H1 (cell line): ENCODE measurements at regions not wholly inside any gene's neighbourhood (a gene's known extent, or its start where the extent isn't known, plus 50 kb on each side); places are given as distances from the start of the nearest gene placed in this dataset.

Experiments
- CTCF ChIA-PET: fragments of 300-600 bp; sonication (Branson Sonifier 250); formaldehyde crosslinking; loops from one replicate; lab custom pipeline; 2021; ENCODE audit not compliant: partially characterized antibody; lab: Charles Lee
- POLR2A ChIA-PET: fragments of 300-600 bp; sonication (Branson Sonifier 250); formaldehyde crosslinking; loops from one replicate; lab custom pipeline; 2021; ENCODE audit warnings: inconsistent platforms; ENCODE audit not compliant: partially characterized antibody; lab: Charles Lee
- DNase-seq, 2 experiments: peaks; one replicate each; pipeline versions ENCODE4 v3.0.0 to v3.0.0-alpha.2; 2010 to 2022; ENCODE audit warnings: low spot score in 2 of 2, low read depth in 1 of 2, mixed read lengths in 1 of 2
- FAIRE-seq: peaks from 2 replicates; lab custom pipeline; 2011; peaks lifted over from hg19 to GRCh38; lab: Jason Lieb, UNC
- H2AFZ ChIP-seq: 2 replicates; pipeline ENCODE4 v1.8.1; 2012; ENCODE audit warnings: low read length, inconsistent platforms
- H2AK5ac ChIP-seq: 2 replicates; pipeline ENCODE4 v1.6.1; 2013; ENCODE audit warnings: low read depth, low read length
- H2BK120ac ChIP-seq: replicated peaks from 2 replicates; pipeline ENCODE3; 2013; ENCODE audit warnings: low read depth, low read length, inconsistent platforms
- H2BK12ac ChIP-seq: 2 replicates; pipeline ENCODE4 v1.6.1; 2013; ENCODE audit warnings: low read depth, low read length
- H2BK15ac ChIP-seq: 2 replicates; pipeline ENCODE4 v1.6.1; 2013; ENCODE audit warnings: low read length
- H2BK20ac ChIP-seq: 2 replicates; pipeline ENCODE4 v1.6.1; 2013; ENCODE audit warnings: low read length
- H2BK5ac ChIP-seq: 2 replicates; pipeline ENCODE4 v1.6.1; 2013; ENCODE audit warnings: low read depth, low read length
- H3K14ac ChIP-seq: 2 replicates; pipeline ENCODE4 v1.6.1; 2013; ENCODE audit warnings: inconsistent platforms; ENCODE audit not compliant: insufficient read length
- H3K18ac ChIP-seq: 2 replicates; pipeline ENCODE4 v1.6.1; 2013; ENCODE audit warnings: low read length; ENCODE audit errors: extremely low read depth
- H3K23ac ChIP-seq: 2 replicates; pipeline ENCODE4 v1.6.1; 2013; ENCODE audit warnings: inconsistent platforms; ENCODE audit not compliant: insufficient read length
- H3K23me2 ChIP-seq: 2 replicates; pipeline ENCODE4 v1.6.1; 2013; ENCODE audit warnings: low read depth, low read length
- H3K27ac ChIP-seq: 2 replicates; pipeline ENCODE4 v1.6.1; 2011; ENCODE audit warnings: low read depth, low read length, inconsistent platforms
- H3K27me3 ChIP-seq, 4 experiments: replicated peaks in 1 of 4; 1 replicate in 1 of 4; 2 replicates in 3 of 4; pipeline versions ENCODE4 v1.6.1 to v1.8.1; 2011 to 2013; ENCODE audit warnings: low read length in 3 of 4, mild to moderate bottlenecking in 3 of 4, inconsistent platforms in 2 of 4, mixed read lengths in 2 of 4, moderate library complexity in 1 of 4; ENCODE audit not compliant: control insufficient read depth in 3 of 4, insufficient read depth in 3 of 4; ENCODE audit errors: extremely low read depth in 1 of 4
- H3K36me3 ChIP-seq, 4 experiments: 2 replicates each; pipeline versions ENCODE4 v1.6.1 to v1.8.1; 2011 to 2013; ENCODE audit warnings: mild to moderate bottlenecking in 4 of 4, low read length in 3 of 4, moderate library complexity in 2 of 4, control low read depth in 1 of 4, inconsistent platforms in 1 of 4; ENCODE audit not compliant: insufficient read depth in 4 of 4, control insufficient read depth in 2 of 4
- H3K4ac ChIP-seq: replicated peaks from 2 replicates; pipeline ENCODE3; 2013; ENCODE audit warnings: low read length, low read depth, mixed read lengths, inconsistent platforms; ENCODE audit not compliant: insufficient read length
- H3K4me1 ChIP-seq, 4 experiments: replicated peaks in 1 of 4; 1 replicate in 1 of 4; 2 replicates in 3 of 4; pipeline versions ENCODE4 v1.6.1 to v1.8.1; 2011 to 2013; ENCODE audit warnings: low read length in 3 of 4, inconsistent platforms in 2 of 4, mixed read lengths in 1 of 4; ENCODE audit not compliant: insufficient read depth in 4 of 4, control insufficient read depth in 3 of 4
- H3K4me2 ChIP-seq, 2 experiments: 2 replicates each; pipeline versions ENCODE4 v1.6.1 to v1.8.1; 2011 to 2013; ENCODE audit warnings: low read depth in 2 of 2, low read length in 2 of 2, control low read depth in 1 of 2, inconsistent platforms in 1 of 2, mild to moderate bottlenecking in 1 of 2; ENCODE audit not compliant: insufficient read depth in 1 of 2
- H3K4me3 ChIP-seq, 4 experiments: fragments of 200-600, 300-600 bp in 1 of 4; sonication (generic), shearing (Covaris generic), sonication (Bioruptor Twin) in 1 of 4; 2 replicates each; pipeline versions ENCODE4 v1.5.1 to v1.8.1; 2011 to 2016; ENCODE audit warnings: low read length in 4 of 4, low read depth in 3 of 4, control low read depth in 2 of 4, inconsistent platforms in 2 of 4, mild to moderate bottlenecking in 2 of 4, mixed read lengths in 1 of 4, moderate library complexity in 1 of 4; ENCODE audit not compliant: insufficient read depth in 2 of 4; ENCODE audit errors: extremely low read depth in 1 of 4
- H3K56ac ChIP-seq: replicated peaks from 2 replicates; pipeline ENCODE3; 2013; ENCODE audit warnings: low read depth, mild to moderate bottlenecking, mixed read lengths, low read length, inconsistent platforms; ENCODE audit not compliant: insufficient read length
- H3K79me1 ChIP-seq: 2 replicates; pipeline ENCODE4 v1.6.1; 2013; ENCODE audit warnings: low read depth, low read length, control low read depth
- H3K79me2 ChIP-seq, 2 experiments: 2 replicates each; pipeline versions ENCODE4 v1.6.1 to v1.8.1; 2012 to 2013; ENCODE audit warnings: low read length in 2 of 2, mild to moderate bottlenecking in 2 of 2, inconsistent platforms in 1 of 2; ENCODE audit not compliant: insufficient read depth in 2 of 2, control insufficient read depth in 1 of 2
- H3K9ac ChIP-seq, 4 experiments: replicated peaks in 1 of 4; 1 replicate in 1 of 4; 2 replicates in 3 of 4; pipeline versions ENCODE4 v1.6.1 to v1.8.1; 2011 to 2013; ENCODE audit warnings: low read depth in 3 of 4, low read length in 3 of 4, control low read depth in 2 of 4, mild to moderate bottlenecking in 2 of 4, moderate library complexity in 2 of 4, inconsistent platforms in 1 of 4; ENCODE audit errors: extremely low read depth in 1 of 4
- H3K9me3 ChIP-seq, 2 experiments: 2 replicates each; pipeline versions ENCODE4 v1.6.1 to v1.8.1; 2012 to 2013; ENCODE audit warnings: mild to moderate bottlenecking in 2 of 2, moderate library complexity in 2 of 2, control low read depth in 1 of 2, inconsistent platforms in 1 of 2, low read depth in 1 of 2, low read length in 1 of 2, mixed read lengths in 1 of 2; ENCODE audit not compliant: insufficient read depth in 2 of 2
- H4K20me1 ChIP-seq, 2 experiments: replicated peaks in 1 of 2; 2 replicates each; pipeline versions ENCODE3 to v1.8.1; 2011 to 2013; ENCODE audit warnings: inconsistent platforms in 2 of 2, low read length in 2 of 2, mild to moderate bottlenecking in 1 of 2; ENCODE audit not compliant: insufficient read depth in 2 of 2, control insufficient read depth in 1 of 2
- H4K5ac ChIP-seq: 2 replicates; pipeline ENCODE4 v1.6.1; 2013; ENCODE audit warnings: low read length, low read depth, mixed read lengths, inconsistent platforms; ENCODE audit not compliant: insufficient read length
- H4K8ac ChIP-seq: 2 replicates; pipeline ENCODE4 v1.8.0; 2013; ENCODE audit warnings: mild to moderate bottlenecking, moderate library complexity, low read length, inconsistent platforms; ENCODE audit not compliant: insufficient read depth; ENCODE audit errors: extremely low read depth
- H4K91ac ChIP-seq: replicated peaks from 2 replicates; pipeline ENCODE3; 2013; ENCODE audit warnings: low read length, mixed read lengths, inconsistent platforms; ENCODE audit not compliant: insufficient read length
- CEBPB ChIP-seq: IDR thresholded peaks from 2 replicates; pipeline ENCODE4 v1.6.1; 2012; ENCODE audit warnings: low read depth, low read length
- CREB1 ChIP-seq: IDR thresholded peaks from 2 replicates; pipeline ENCODE4 v1.6.1; 2012; ENCODE audit warnings: inconsistent platforms
- EGR1 ChIP-seq: IDR thresholded peaks from 2 replicates; pipeline ENCODE4 v1.6.1; 2011; ENCODE audit warnings: low read depth, low read length, borderline replicate concordance
- EZH2 ChIP-seq: fragments of 200-600 bp; sonication (generic); IDR thresholded peaks from 2 replicates; pipeline ENCODE4 v1.7.1; 2012; ENCODE audit warnings: low read depth, mild to moderate bottlenecking, moderate library complexity, low read length, inconsistent platforms; ENCODE audit not compliant: severe bottlenecking
- HDAC2 ChIP-seq, 2 experiments: fragments of 300-600 bp in 1 of 2; sonication (generic) in 1 of 2; IDR thresholded peaks; 2 replicates each; pipeline ENCODE4 v1.6.1; 2011 to 2012; ENCODE audit warnings: low read depth in 2 of 2, low read length in 2 of 2, mild to moderate bottlenecking in 2 of 2, moderate library complexity in 2 of 2, borderline replicate concordance in 1 of 2, inconsistent platforms in 1 of 2
- HDAC6 ChIP-seq: IDR thresholded peaks from one replicate; pipeline ENCODE4 v1.7.1; 2012; ENCODE audit warnings: low read depth, mild to moderate bottlenecking, inconsistent platforms, low read length, moderate library complexity
- JUN ChIP-seq: IDR thresholded peaks from 2 replicates; pipeline ENCODE4 v1.6.1; 2011; ENCODE audit warnings: low read depth, mild to moderate bottlenecking, improper control_type of control experiment, low read length
- KDM5A ChIP-seq: fragments of 200-600 bp; IDR thresholded peaks from 2 replicates; pipeline ENCODE4 v1.7.1; 2012; ENCODE audit warnings: mild to moderate bottlenecking, low read length, inconsistent platforms, mixed read lengths
- NRF1 ChIP-seq: IDR thresholded peaks from 2 replicates; pipeline ENCODE4 v1.6.1; 2011; ENCODE audit warnings: mild to moderate bottlenecking, low read depth, low read length, improper control_type of control experiment
- RFX5 ChIP-seq: IDR thresholded peaks from 2 replicates; pipeline ENCODE4 v1.6.1; 2011; ENCODE audit warnings: low read depth, low read length, improper control_type of control experiment, borderline replicate concordance
- SRF ChIP-seq: IDR thresholded peaks from 2 replicates; pipeline ENCODE4 v1.6.1; 2011; ENCODE audit warnings: mild to moderate bottlenecking, low read depth, low read length, moderate library complexity
- SUZ12 ChIP-seq: fragments of 200-600 bp; sonication (generic); IDR thresholded peaks from 2 replicates; pipeline ENCODE4 v1.6.1; 2012; ENCODE audit warnings: mild to moderate bottlenecking, inconsistent platforms, low read length, moderate library complexity, mixed read lengths
- TEAD4 ChIP-seq: IDR thresholded peaks from 2 replicates; pipeline ENCODE4 v1.6.1; 2012; ENCODE audit warnings: low read depth, low read length, inconsistent platforms, mixed read lengths
- USF2 ChIP-seq: IDR thresholded peaks from 2 replicates; pipeline ENCODE4 v1.6.1; 2011; ENCODE audit warnings: low read length, improper control_type of control experiment
- WGBS, 2 experiments: shearing (Covaris generic) in 1 of 2; methylation state at CpG; one replicate each; pipeline versions ENCODE4 v1.1.6 to v1.1.7; 2013 to 2015; ENCODE audit warnings: low lambda C conversion rate in 2 of 2, mixed read lengths in 2 of 2, inconsistent platforms in 1 of 2, low coverage in 1 of 2, missing lambda C conversion rate in 1 of 2; ENCODE audit not compliant: insufficient replicate concordance in 2 of 2, insufficient coverage in 1 of 2, insufficient read length in 1 of 2; ENCODE audit errors: extremely low coverage in 1 of 2, missing lambda C conversion rate in 1 of 2; 5-methylcytosine and 5-hydroxymethylcytosine counted together

GRCh38 chr3:110512961-110513360 lies 558.7 kb upstream of the NECTIN3 start:
- H4K5ac ChIP-seq: no peak overlapping the region
- H3K14ac ChIP-seq: no peak overlapping the region
- DNase-seq: no peak
- H3K23ac ChIP-seq: no peak overlapping the region
- H3K4ac ChIP-seq: no peak overlapping the region
- no peak overlapping the region for H3K18ac ChIP-seq
- no peaks in the 10 kb centered on the region for H3K36me3 ChIP-seq
- H4K20me1 ChIP-seq: no peaks in the 10 kb centered on the region
- H2BK20ac ChIP-seq: no peak overlapping the region
- H3K23me2 ChIP-seq: no peaks in the 10 kb centered on the region
- CTCF ChIA-PET: interaction anchor here (0.8 kb wide), 1 partner anchor 20 kb away, joined by 3 read pairs; no protein-coding TSS in a partner anchor
- H2BK120ac ChIP-seq: no peak overlapping the region
- H3K27ac ChIP-seq: no peak overlapping the region
- POLR2A ChIA-PET: no interaction called here
- no peak overlapping the region for H2BK5ac ChIP-seq
- no peak overlapping the region for H3K4me3 ChIP-seq
- no peaks in the 10 kb centered on the region for H3K27me3 ChIP-seq
- WGBS, 2 experiments: 81% methylated on average over 3 of the region's 3 CpGs; no CpG with 5 or more reads in 1 of the 2 experiments
- no peaks in the 10 kb centered on the region for H3K4me1 ChIP-seq
- no peak for FAIRE-seq
- H4K91ac ChIP-seq: no peak overlapping the region
- H3K4me2 ChIP-seq: no peak overlapping the region
- no peaks in the 10 kb centered on the region for H3K79me2 ChIP-seq
- H2AFZ ChIP-seq: 0 out of 2 replicates have a peak overlapping the region, but pooled peaks have one; percentile 39
- no peak overlapping the region for H2BK15ac ChIP-seq
- no peak overlapping the region for H3K9ac ChIP-seq
- no peaks in the 10 kb centered on the region for H3K79me1 ChIP-seq
- H2BK12ac ChIP-seq: no peak overlapping the region
- no peaks in the 10 kb centered on the region; a peak in 1 of 4 replicates for H3K9me3 ChIP-seq
- no peak overlapping the region for H4K8ac ChIP-seq
- no peak overlapping the region for H2AK5ac ChIP-seq
- no peak overlapping the region for H3K56ac ChIP-seq
- TF ChIP-seq EZH2 (no peak), RFX5 (no peak), JUN (no peak), CREB1 (no peak), USF2 (no peak), SUZ12 (no peak), TEAD4 (no peak), KDM5A (no peak), CEBPB (no peak), HDAC6 (no peak), NRF1 (no peak), EGR1 (no peak), HDAC2 (IDR thresholded peaks at IDR 0.05; ENCODE audit: borderline replicate concordance in 1 of 2, low read depth in 2 of 2, low read length in 2 of 2) (no peak), SRF (no peak)
